Hippocampal formation (tissue), 2 donors: ENCODE measurements at regions not wholly inside any gene's neighbourhood (a gene's known extent, or its start where the extent isn't known, plus 50 kb on each side); places are given as distances from the start of the nearest gene placed in this dataset.
A peak's percentile ranks its signal among the peaks of the same experiment; 100 is the strongest.
"Not testable (repeated sequence)": the region's sequence is repeated elsewhere in the genome, so short reads cannot be mapped to it uniquely, and the experiment has no call there.

Experiments
- DNase-seq, 2 donors: peaks; one replicate each; lab custom pipeline; 2025; lab: John Stamatoyannopoulos, UW

DNA sequence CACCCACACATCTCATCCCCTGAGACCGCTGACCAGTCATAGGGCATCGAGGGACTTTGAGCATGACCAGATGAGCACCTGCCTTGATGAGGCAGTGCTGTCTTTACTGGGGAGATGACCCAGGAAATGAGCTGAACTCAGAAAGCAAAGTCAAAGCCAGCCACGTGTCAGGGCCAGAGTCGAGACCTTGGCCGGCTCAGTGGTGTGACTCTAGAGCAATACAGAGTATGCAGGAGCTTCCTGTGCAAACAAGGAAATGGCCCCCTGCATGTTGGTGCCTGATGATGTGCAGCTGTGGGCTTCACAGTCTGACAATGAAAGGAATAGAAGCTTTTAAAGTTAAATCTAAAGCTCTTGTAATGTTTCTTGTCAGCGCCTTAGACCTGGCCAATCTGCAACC is 332.9 kb downstream of the PCNX1 start:
- DNase-seq: no peak

GRCh38 chr14:71240866-71241520 is 333.7 kb downstream of the PCNX1 start:
- no peak for DNase-seq

DNA sequence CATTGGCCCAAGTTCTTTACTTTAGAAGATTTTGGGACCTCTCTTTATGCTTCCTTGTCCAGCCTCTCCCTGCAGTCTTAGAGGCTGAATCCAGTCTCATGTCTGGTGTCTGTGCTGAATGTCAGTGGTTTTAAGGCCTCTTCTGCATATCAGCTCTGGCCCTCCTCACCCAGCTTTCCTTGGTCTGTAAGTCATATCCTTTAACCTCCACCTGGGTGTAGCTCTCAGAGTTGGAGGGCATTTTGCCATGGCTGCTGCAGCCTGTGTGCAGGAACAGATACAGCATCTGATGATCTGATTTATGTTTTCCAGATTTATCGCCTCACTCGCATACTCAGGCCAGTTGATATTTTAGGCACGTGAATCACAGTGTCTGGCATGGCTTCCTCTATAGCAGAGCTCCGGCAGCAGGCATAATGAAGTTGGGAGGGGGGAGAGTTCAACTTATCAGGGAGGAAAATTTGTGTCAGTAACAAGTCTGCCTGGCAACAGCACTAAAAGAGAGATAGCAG is 335.0 kb downstream of the PCNX1 start:
- DNase-seq: peak in 1 of 2 donors; percentile 10

DNA sequence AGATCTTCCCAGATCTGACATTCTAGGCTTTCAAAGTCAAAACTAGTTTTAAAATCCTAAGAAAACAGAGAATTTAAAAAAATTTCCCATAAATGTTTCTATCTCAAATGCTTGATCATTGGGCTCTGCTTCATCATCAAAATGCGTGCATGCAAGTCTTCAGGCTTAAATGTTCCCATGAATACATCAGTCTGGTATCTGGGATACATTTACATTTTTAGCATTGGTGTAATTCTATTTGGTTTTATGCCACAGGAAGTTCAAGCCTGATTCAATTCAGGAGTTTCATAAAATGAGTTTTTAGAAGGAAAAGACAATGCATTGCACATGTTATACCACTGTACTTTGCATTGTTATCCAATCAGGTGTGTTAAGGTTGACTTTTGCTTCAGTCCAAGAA is 336.4 kb downstream of the PCNX1 start:
- no peak for DNase-seq

- no peak for DNase-seq
Observed at GRCh38 chr14:71244341-71244740, 337.1 kb downstream of the PCNX1 start.

- DNase-seq: no peak
Observed at GRCh38 chr14:71245659-71246361, 338.6 kb downstream of the PCNX1 start.

DNA sequence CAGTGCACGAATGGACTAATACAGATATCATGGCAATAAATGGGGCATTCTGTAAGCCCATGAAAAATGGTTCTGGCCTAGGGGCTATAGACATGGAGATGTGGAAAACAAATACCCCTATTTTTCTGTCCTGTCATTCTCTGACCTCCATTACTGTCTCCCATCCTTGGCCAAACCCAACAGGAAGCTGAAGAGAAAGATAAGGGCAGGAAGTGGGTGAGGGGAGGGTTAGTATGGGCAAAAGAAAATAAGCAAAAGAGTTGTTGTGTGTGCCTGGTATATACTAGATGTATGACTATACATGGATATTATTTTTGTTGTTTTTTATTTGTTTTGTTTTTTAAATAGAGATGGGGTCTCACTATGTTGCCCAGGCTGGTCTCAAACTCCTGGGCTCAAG is 339.3 kb downstream of the PCNX1 start:
- no peak for DNase-seq

GRCh38 chr14:71247106-71247505 is 339.8 kb downstream of the PCNX1 start:
- DNase-seq: no peak

- no peak for DNase-seq
Observed at GRCh38 chr14:71248194-71248593, 340.9 kb downstream of the PCNX1 start.

GRCh38 chr14:71250347-71250746 is 343.1 kb downstream of the PCNX1 start:
- DNase-seq: no peak

GRCh38 chr14:71250791-71251190 is 343.5 kb downstream of the PCNX1 start:
- no peak for DNase-seq

- DNase-seq: not testable (repeated sequence)
Observed at GRCh38 chr14:71254091-71254719, 346.9 kb downstream of the PCNX1 start.

DNA sequence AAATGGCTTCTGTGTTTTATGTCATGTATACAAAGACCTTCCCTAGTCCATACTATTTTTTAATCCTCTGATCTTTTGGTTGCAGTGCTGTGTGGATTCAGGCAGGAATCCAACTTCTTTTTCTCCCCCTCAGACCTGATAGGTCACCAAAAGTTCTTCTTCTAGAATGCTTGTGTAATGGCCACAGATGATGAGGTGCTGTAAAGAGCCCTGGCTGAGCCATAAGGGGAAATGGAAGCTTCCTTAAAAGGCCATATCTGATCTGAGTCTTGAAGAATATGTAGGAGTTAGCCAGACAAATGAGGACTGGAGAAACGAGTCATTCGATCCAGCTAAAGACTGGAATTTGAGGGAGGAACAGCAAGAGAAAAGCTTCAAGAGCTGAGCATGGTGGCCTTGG is 353.9 kb downstream of the PCNX1 start:
- no peak for DNase-seq

DNA sequence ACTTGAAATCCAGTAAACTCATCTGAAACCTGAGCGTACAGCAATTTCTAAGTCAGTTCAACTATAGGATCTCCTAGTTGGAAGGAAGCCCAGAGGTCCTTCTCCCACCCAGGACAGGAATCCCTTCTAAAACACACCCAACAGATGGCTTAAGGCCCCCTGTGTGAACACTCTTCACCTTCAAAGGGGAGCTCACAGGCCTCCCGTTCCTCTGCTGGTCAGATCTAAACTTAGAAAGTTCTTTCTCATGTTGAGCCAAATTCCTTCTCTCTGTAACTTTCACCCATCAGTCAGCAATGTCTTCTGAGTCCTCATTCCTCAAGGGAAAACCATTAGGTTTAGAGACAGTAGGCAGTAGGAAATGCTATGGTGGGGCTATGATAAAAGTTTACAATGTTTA is 355.2 kb downstream of the PCNX1 start:
- DNase-seq: no peak

GRCh38 chr14:71264260-71264659 is 357.0 kb downstream of the PCNX1 start:
- DNase-seq: no peak

DNA sequence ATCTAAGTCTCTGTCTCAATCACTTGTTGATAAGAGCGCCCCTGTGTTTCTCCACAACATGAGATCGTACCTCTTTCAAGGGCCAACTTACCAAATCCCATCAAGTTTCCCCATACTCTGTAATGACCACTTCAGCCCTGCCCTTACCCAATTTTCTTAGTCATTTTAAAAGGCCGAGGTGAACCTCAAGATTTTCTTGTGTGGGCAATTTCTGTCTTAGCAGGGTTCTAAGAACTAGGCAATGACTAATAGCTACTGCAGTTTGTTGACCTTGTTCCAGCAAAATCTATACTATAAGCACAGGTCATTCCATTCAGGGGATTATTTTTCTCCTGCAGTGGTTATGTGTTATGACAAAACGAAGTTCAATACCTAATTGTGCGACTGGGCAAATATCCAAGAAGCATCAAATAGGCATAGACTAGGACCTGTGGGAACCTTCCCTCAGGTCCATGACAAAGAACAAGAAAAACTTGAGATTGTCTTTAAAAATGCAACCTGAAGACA is 359.8 kb downstream of the PCNX1 start:
- DNase-seq: no peak

DNA sequence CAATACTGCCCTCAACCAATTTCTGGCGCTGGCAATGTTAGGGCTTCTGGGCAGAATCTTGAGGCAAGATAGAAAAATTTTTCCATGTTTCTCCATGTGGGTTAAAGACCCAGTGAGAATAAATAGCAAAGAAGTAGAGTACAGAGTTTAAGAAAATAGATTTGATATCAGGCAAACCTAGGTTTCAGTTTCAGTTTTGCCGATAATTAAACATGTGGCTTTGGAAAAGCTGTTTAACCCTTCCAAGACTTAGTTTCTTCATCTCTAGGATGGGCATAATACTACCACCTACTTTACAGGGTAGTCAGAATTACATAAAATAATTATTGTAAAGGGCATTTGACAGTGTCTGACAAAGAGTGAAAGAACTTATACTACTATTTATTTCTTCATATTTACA is 360.4 kb downstream of the PCNX1 start:
- DNase-seq: no peak

DNA sequence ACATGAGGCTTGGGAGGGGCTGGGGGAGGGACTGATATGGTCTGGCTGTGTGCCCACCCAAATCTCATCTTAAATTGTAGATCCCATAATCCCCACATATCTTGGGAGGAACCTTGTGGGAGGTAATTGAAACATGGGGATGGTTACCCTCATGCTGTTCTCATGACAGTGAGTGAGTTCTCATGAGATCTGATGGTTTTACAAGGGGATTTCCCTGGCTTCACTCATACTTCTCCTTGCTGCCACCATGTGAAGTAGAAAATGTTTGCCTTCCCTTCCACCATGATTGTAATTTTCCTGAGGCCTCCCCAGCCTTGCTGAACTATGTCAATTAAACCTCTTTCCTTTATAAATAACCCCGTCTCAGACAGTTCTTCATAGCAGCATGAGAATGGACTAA is 362.9 kb downstream of the PCNX1 start:
- DNase-seq: no peak

DNA sequence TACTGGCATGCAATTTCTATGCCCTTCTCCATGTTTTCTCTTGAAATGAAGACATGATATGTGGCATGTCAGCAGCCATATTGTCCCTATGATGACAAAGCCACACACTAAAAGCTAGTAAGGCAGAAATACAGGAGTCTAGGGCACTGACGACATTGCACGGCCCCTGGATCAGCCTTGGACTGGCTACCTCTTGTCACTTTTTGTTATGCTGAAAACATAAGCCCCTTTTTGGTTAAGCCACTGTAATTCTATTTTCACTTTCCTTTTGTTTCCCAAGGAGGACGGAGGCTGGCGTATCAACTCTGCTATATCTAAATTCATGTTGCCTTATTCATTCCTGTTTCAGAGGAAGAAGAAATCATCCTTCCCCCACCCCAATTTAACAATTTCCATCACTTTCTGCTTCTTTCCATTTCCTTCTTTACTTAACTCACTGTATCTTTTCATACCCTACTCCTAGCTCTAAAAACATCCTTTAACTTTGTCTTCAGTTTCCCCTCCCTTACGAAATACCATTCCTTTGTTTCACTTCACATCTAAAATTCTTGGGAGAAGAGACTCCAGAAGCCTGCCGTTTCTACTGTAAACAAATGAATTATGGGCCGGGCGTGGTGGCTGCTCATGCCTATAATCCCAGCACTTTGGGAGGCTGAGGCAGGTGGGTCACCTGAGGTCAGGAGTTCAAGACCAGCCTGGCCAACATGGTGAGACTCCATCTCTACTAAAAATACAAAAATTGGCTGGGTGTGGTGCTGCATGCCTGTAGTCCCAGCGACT is 364.1 kb downstream of the PCNX1 start:
- no peak for DNase-seq

GRCh38 chr14:71273366-71273765 is 366.1 kb downstream of the PCNX1 start:
- DNase-seq: no peak

DNA sequence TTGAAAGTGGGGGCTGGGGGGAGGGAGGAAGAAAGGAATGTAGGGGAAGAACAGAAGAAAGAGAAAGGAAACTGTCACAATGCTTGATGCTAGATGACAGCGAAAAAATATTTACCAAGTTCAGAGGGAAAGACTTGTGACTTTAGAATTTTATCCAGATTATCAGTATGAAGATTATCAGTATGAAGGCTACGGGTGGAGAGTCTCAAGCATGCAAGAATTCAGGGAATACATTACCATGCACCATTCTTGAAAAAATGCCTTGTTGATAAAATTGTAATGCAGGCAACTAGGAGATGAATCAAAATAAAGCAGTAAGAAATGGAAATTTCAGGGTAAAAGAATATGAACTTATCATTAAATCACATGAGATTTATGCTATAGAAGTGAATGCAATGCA is 376.8 kb downstream of the PCNX1 start:
- no peak for DNase-seq

DNA sequence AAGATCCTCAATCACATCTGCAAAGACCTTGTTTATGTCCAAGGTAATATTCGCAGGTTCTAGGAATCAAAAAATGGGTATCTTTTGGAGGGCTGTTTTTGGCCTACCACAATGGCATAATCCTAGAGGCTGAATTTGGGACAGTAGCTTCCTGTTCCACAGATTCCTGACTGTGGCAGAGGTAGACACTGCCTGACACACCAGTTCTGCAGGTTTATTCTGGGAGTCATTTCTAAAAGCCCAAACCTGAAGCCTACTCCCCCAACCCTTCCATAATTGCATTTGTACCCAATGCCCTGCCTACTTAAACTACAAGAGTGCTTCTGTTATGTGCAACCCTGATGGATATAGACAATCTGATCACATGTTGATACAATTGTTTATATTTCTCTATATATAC is 378.9 kb downstream of the PCNX1 start:
- no peak for DNase-seq
